Nephron progenitor cell (in vitro differentiated cells): ENCODE measurements at regions not wholly inside any gene's neighbourhood (a gene's known extent, or its start where the extent isn't known, plus 50 kb on each side); places are given as distances from the start of the nearest gene placed in this dataset.

Source experiments
- DNase-seq: peaks from one replicate; pipeline ENCODE4 v3.0.0; 2021
- H3K27ac Mint-ChIP-seq: 2 replicates; pipeline ENCODE4 v1.8.0; 2021; ENCODE audit warnings: mild to moderate bottlenecking, moderate library complexity, mixed read lengths
- H3K27me3 Mint-ChIP-seq: 2 replicates; pipeline ENCODE4 v1.8.0; 2021; ENCODE audit warnings: mild to moderate bottlenecking, low read depth, mixed read lengths; ENCODE audit not compliant: poor library complexity
- H3K36me3 Mint-ChIP-seq: 2 replicates; pipeline ENCODE4 v1.8.0; 2021; ENCODE audit warnings: low read depth, mixed read lengths
- H3K4me1 Mint-ChIP-seq: 2 replicates; pipeline ENCODE4 v1.8.0; 2021; ENCODE audit warnings: mixed read lengths
- H3K4me3 Mint-ChIP-seq: 2 replicates; pipeline ENCODE4 v1.8.0; 2021; ENCODE audit warnings: mild to moderate bottlenecking, moderate library complexity, mixed read lengths
- H3K9me3 Mint-ChIP-seq: 2 replicates; pipeline ENCODE4 v1.8.0; 2021; ENCODE audit warnings: mild to moderate bottlenecking, moderate library complexity, mixed read lengths
- CTCF ChIP-seq: fragments of 200-600 bp; sonication (generic); IDR thresholded peaks from 2 replicates; pipeline ENCODE4 v1.5.0; 2021; ENCODE audit warnings: antibody characterized with exemption

GRCh38 chr15:29919380-29919881 is 97.2 kb upstream of the TJP1 start:
- TF ChIP-seq CTCF = no peak
- peaks cover 20% of the 10 kb centered on the region for H3K27me3 Mint-ChIP-seq
- no peaks in the 10 kb centered on the region for H3K36me3 Mint-ChIP-seq
- no peak overlapping the region for H3K4me3 Mint-ChIP-seq
- H3K4me1 Mint-ChIP-seq = peaks cover 21% of the 10 kb centered on the region
- H3K9me3 Mint-ChIP-seq = no peaks in the 10 kb centered on the region
- DNase-seq = no peak
- H3K27ac Mint-ChIP-seq = no peak overlapping the region

- Mint-ChIP-seq H3K27ac (no peak overlapping the region), H3K9me3 (no peaks in the 10 kb centered on the region), H3K4me1 (peaks cover 35% of the 10 kb centered on the region), H3K4me3 (no peak overlapping the region), H3K27me3 (peaks cover 15% of the 10 kb centered on the region), H3K36me3 (no peaks in the 10 kb centered on the region)
- DNase-seq = no peak
- no peak for TF ChIP-seq CTCF
These were observed 95.6 kb upstream of the TJP1 start for GRCh38 chr15:29917600-29918597.

GRCh38 chr15:29914511-29914926 is 92.3 kb upstream of the TJP1 start:
- Mint-ChIP-seq H3K36me3 (peaks cover 7% of the 10 kb centered on the region), H3K4me1 (peaks cover 24% of the 10 kb centered on the region), H3K4me3 (peak overlapping the region; percentile 37), H3K27me3 (peaks cover 8% of the 10 kb centered on the region), H3K27ac (peak overlapping the region; percentile 2), H3K9me3 (peaks cover 23% of the 10 kb centered on the region)
- no peak for DNase-seq
- TF ChIP-seq CTCF = no peak

GRCh38 chr15:29913528-29914135 is 91.4 kb upstream of the TJP1 start:
- peak overlapping the region; percentile 20 for H3K4me3 Mint-ChIP-seq
- peaks cover 23% of the 10 kb centered on the region for H3K9me3 Mint-ChIP-seq
- peaks cover 7% of the 10 kb centered on the region for H3K36me3 Mint-ChIP-seq
- H3K27ac Mint-ChIP-seq = peak overlapping the region; percentile 84
- DNase-seq = no peak
- no peak for TF ChIP-seq CTCF
- H3K27me3 Mint-ChIP-seq = peaks cover 4% of the 10 kb centered on the region
- H3K4me1 Mint-ChIP-seq = peaks cover 24% of the 10 kb centered on the region

- Mint-ChIP-seq H3K36me3 (peaks cover 7% of the 10 kb centered on the region), H3K27ac (no peak overlapping the region), H3K27me3 (no peaks in the 10 kb centered on the region), H3K9me3 (peaks cover 25% of the 10 kb centered on the region), H3K4me1 (peaks cover 24% of the 10 kb centered on the region), H3K4me3 (no peak overlapping the region)
- no peak for DNase-seq
- TF ChIP-seq CTCF = no peak
These were observed 89.4 kb upstream of the TJP1 start for GRCh38 chr15:29911705-29912104.
